Esophagus squamous epithelium (tissue), 5 donors: ENCODE measurements at regions not wholly inside any gene's neighbourhood (a gene's known extent, or its start where the extent isn't known, plus 50 kb on each side); places are given as distances from the start of the nearest gene placed in this dataset.

ENCODE experiments used
- DNase-seq: peaks from one replicate; lab custom pipeline; 2025; lab: John Stamatoyannopoulos, UW
- H3K27ac ChIP-seq, 4 donors: fragments of 200-600 bp; sonication (generic); one replicate each; pipeline ENCODE4 v1.5.1; 2016 to 2019; ENCODE audit warnings: mild to moderate bottlenecking in 1 of 4
- H3K27me3 ChIP-seq, 4 donors: fragments of 200-600 bp; sonication (generic); 1 replicate in 3 of 4; 2 replicates in 1 of 4; pipeline versions ENCODE4 v1.5.1 to v1.6.0; 2017 to 2021; ENCODE audit warnings: antibody characterized with exemption in 1 of 4
- H3K36me3 ChIP-seq, 3 donors: fragments of 200-600 bp; sonication (generic); one replicate each; pipeline ENCODE4 v1.5.1; 2016 to 2019
- H3K4me1 ChIP-seq, 3 donors: fragments of 200-600 bp; sonication (generic); one replicate each; pipeline ENCODE4 v1.5.1; 2017 to 2019
- H3K4me3 ChIP-seq, 4 donors: fragments of 200-600 bp; sonication (generic); 1 replicate in 3 of 4; 2 replicates in 1 of 4; pipeline ENCODE4 v1.5.1; 2016 to 2019; ENCODE audit warnings: mild to moderate bottlenecking in 2 of 4, moderate library complexity in 1 of 4
- H3K9me3 ChIP-seq, 3 donors: fragments of 200-600 bp; sonication (generic); one replicate each; pipeline ENCODE4 v1.5.1; 2016 to 2019
- CTCF ChIP-seq, 6 experiments: fragments of 450-650 bp in 4 of 6; fragments of 200-600 bp in 2 of 6; sonication (generic) in 2 of 6; IDR thresholded peaks; one replicate each; pipeline ENCODE4 v1.5.1; 2016 to 2019; ENCODE audit warnings: antibody characterized with exemption in 6 of 6, mild to moderate bottlenecking in 4 of 6, moderate library complexity in 4 of 6
- POLR2A ChIP-seq, 4 donors: fragments of 450-650 bp; IDR thresholded peaks; one replicate each; pipeline ENCODE4 v1.6.1; 2017; ENCODE audit warnings: antibody characterized with exemption in 4 of 4, mild to moderate bottlenecking in 4 of 4, moderate library complexity in 3 of 4
- WGBS, 2 donors: methylation state at CpG; one replicate each; pipeline ENCODE4 v1.1.5; 2018; 5-methylcytosine and 5-hydroxymethylcytosine counted together
- intact Hi-C: fragments of 100-400 bp; cut with DNase I; formaldehyde crosslinking; loops from one replicate; pipeline ENCODE4 v1.15.0; 2022
- donor health status: DM: yes; HTN: yes; CAD: no.

DNA sequence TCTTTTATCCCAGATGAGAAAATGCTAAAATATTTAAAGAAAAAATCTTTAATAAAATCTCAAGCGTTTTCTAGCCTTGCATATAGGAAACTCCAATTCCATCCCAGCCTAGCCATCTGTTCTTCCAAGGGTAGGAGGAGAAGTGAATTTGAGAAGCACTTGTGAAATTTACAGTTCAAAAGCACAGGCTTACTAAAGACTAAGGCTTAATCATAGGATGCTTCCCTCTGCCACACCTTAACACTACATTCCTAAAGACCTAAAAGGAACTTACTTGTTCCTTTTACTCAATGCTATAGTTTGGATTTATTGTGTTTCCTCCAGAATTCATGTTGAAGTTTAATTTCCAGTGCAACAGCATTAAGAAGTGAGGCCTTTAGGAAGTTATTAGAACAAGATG, 764.8 kb upstream of the CADM2 start:
- TF ChIP-seq POLR2A (IDR thresholded peaks at IDR 0.05) (no peak), CTCF (IDR thresholded peaks at IDR 0.05) (no peak)
- H3K36me3 ChIP-seq = no peaks in the 10 kb centered on the region
- WGBS, 2 donors = 57 to 62% methylated on average over 1 of the region's 1 CpG
- DNase-seq = no peak
- H3K27ac ChIP-seq = no peak overlapping the region
- no peak overlapping the region for H3K4me3 ChIP-seq
- no peaks in the 10 kb centered on the region for H3K27me3 ChIP-seq
- H3K9me3 ChIP-seq = peaks cover 0 to 9% (median 6%) of the 10 kb centered on the region in 3 donors
- intact Hi-C loops = no loop called here
- no peaks in the 10 kb centered on the region for H3K4me1 ChIP-seq

- no peak for TF ChIP-seq POLR2A (IDR thresholded peaks at IDR 0.05)
- no peak for TF ChIP-seq CTCF (IDR thresholded peaks at IDR 0.05)
- intact Hi-C loops = no loop called here
- H3K27ac ChIP-seq = no peak overlapping the region
- H3K9me3 ChIP-seq = no peaks in the 10 kb centered on the region
- H3K4me1 ChIP-seq = no peaks in the 10 kb centered on the region
- H3K36me3 ChIP-seq = no peaks in the 10 kb centered on the region
- no peak for DNase-seq
- H3K27me3 ChIP-seq = no peaks in the 10 kb centered on the region
- H3K4me3 ChIP-seq = no peak overlapping the region
These were observed 749.3 kb upstream of the CADM2 start for GRCh38 chr3:84209474-84209873.

GRCh38 chr3:84223512-84223911, 735.3 kb upstream of the CADM2 start:
- no peaks in the 10 kb centered on the region for H3K27me3 ChIP-seq
- no peaks in the 10 kb centered on the region for H3K36me3 ChIP-seq
- no peak overlapping the region for H3K27ac ChIP-seq
- intact Hi-C loops = no loop called here
- TF ChIP-seq CTCF (IDR thresholded peaks at IDR 0.05) (no peak), POLR2A (IDR thresholded peaks at IDR 0.05) (no peak)
- DNase-seq = no peak
- H3K4me1 ChIP-seq = no peaks in the 10 kb centered on the region
- H3K4me3 ChIP-seq = no peak overlapping the region
- no peaks in the 10 kb centered on the region for H3K9me3 ChIP-seq

DNA sequence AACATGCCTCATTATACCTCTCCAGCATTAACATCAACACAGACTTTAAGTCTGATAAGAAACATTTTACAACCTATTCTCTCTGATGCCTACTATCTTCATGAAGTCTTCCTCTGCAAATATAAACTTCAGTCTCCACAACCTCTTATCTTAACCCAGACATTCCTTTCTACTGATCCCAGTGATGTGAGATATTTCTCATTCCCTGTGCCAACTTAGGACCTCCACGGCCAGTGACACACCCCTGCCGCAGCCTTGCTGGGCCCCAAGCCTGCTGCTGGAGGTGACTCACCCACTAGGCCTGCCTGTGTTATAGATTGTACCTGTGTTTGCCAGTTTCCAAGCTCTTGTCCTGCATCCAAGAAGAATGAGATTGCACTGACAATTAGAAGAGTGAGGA, 734.5 kb upstream of the CADM2 start:
- H3K27ac ChIP-seq = no peak overlapping the region
- TF ChIP-seq CTCF (IDR thresholded peaks at IDR 0.05) (no peak), POLR2A (IDR thresholded peaks at IDR 0.05) (no peak)
- H3K27me3 ChIP-seq = no peaks in the 10 kb centered on the region
- no peaks in the 10 kb centered on the region for H3K4me1 ChIP-seq
- intact Hi-C loops = no loop called here
- H3K9me3 ChIP-seq = no peaks in the 10 kb centered on the region
- H3K36me3 ChIP-seq = no peaks in the 10 kb centered on the region
- WGBS, 2 donors = 61 to 89% methylated on average over 2 of the region's 2 CpGs
- no peak for DNase-seq
- H3K4me3 ChIP-seq = no peak overlapping the region

DNA sequence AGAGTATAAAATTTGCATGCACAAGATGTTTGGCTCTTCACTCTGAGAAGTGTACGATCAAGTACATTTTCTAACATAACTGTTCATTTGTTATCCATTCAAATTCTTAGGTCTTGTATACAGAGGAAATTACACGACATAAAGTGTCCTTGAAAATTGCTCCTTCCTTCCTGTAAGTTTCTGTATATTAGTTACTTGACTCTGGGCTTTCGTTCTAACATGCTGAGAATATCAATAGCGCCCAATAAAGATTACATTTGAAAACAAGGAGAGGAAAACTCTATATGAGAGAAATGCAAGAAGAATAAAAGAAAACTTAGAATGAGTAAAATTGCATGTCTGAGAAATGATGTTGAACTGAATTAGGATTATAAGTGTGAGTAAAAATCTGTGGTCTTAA, 722.5 kb upstream of the CADM2 start:
- no peaks in the 10 kb centered on the region for H3K36me3 ChIP-seq
- H3K27me3 ChIP-seq = no peaks in the 10 kb centered on the region
- no peak for DNase-seq
- intact Hi-C loops = no loop called here
- H3K9me3 ChIP-seq = no peaks in the 10 kb centered on the region
- no peak for TF ChIP-seq CTCF (IDR thresholded peaks at IDR 0.05)
- no peak for TF ChIP-seq POLR2A (IDR thresholded peaks at IDR 0.05)
- H3K27ac ChIP-seq = no peak overlapping the region
- WGBS, 2 donors = 72 to 76% methylated on average over 4 of the region's 4 CpGs
- no peaks in the 10 kb centered on the region for H3K4me1 ChIP-seq
- H3K4me3 ChIP-seq = no peak overlapping the region
